H54 (cell line): ENCODE measurements at regions not wholly inside any gene's neighbourhood (a gene's known extent, or its start where the extent isn't known, plus 50 kb on each side); places are given as distances from the start of the nearest gene placed in this dataset.

Experiments
- DNase-seq: peaks from one replicate; pipeline ENCODE4 v3.0.0; 2011; ENCODE audit warnings: low spot score, mixed read lengths; ENCODE audit not compliant: insufficient read length
- FAIRE-seq: peaks from 3 replicates; lab custom pipeline; 2011; peaks lifted over from hg19 to GRCh38; lab: Jason Lieb, UNC
- POLR2A ChIP-seq: IDR thresholded peaks from 2 replicates; pipeline ENCODE4 v1.6.1; 2011; ENCODE audit warnings: low read depth, mild to moderate bottlenecking, low read length

DNA sequence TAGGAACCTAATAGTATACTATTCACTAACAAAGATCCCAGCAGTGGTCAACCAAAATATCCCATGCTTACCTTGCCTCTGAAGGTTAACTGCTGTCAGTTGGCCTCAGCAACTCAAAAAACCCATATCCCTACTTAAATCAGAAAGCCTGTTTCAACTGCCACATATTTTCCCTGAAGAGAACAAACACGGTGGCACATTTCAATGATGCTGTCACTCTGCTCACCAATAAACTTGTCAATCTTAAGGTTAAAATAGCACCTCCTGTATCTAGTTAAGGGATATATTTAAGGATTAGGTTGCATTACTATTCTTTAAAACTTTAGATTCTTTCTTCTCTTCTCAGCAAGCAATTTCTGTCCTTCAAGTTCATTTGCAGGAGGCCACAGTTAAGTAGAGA is 986.9 kb downstream of the CDH18 start:
- TF ChIP-seq POLR2A: no peak
- no peak for FAIRE-seq

DNA sequence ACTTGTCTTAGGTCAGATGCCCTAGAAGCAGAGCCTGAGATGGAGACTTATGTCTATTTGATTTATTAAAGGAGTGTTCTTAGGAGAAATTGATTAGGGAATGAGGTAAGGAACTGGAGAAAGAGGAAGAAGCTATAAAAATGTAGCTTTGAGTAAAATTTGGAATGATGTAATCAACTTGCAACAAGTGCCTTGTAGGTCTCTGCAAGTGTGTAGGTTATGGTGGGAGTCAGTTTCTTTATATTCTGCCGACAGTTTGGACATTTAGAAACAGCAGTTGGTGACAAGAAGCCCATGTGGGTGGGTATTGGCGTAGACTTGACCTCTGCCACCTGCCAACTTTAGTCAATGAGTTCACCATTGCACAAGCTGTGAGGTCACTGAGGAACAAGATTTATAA is 986.5 kb downstream of the CDH18 start:
- DNase-seq (no peak), FAIRE-seq (no peak)
- no peak for TF ChIP-seq POLR2A

More for the DNA sequence above, 986.9 kb downstream of the CDH18 start:
- no peak for DNase-seq

DNA sequence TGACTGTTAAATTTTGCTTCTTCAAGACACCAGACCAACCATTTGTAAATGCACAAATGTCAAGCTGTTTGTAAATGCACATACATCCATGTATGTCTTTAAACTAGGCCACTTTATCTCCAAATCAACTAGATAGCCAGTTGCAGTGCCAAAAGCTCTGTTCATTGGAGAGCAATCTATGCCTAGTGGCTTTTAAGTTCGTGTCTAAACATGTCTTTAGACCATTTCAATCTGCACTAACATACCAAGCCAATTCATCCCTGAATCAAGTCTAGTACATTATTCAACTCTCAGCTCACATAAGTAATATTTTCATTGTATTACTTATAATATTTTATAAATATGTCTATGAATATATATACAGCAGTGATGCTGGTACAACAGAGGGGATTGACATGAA is 985.9 kb downstream of the CDH18 start:
- no peak for TF ChIP-seq POLR2A
- FAIRE-seq (no peak), DNase-seq (no peak)

GRCh38 chr5:19018822-19019221 is 969.2 kb downstream of the CDH18 start:
- FAIRE-seq: no peak
- DNase-seq: no peak
- TF ChIP-seq POLR2A: no peak

DNA sequence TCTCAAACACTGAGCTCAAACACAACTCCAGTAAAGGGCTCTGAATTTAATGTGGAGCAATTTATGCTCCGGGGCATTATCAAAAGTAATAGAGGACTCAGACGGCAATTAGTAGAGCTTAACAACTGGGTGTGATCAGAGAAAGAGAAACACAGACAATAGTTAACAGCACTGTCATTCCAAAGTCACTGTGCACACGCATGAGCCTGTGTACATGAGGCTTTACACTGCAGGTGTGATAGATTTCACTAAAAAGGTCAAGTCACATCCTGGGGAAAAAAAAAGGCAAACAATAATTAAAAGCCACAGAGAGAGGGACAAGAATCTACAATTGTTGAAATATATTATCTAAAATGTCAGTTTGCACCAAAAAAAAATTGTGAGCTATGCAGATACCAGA is 956.5 kb downstream of the CDH18 start:
- no peak for TF ChIP-seq POLR2A
- DNase-seq: no peak
- no peak for FAIRE-seq

- DNase-seq (no peak), FAIRE-seq (no peak)
- no peak for TF ChIP-seq POLR2A
Observed at GRCh38 chr5:19035816-19036215, 952.2 kb downstream of the CDH18 start.

- no peak for DNase-seq
- peak; percentile 6 for FAIRE-seq
- TF ChIP-seq POLR2A: no peak
Observed at GRCh38 chr5:19042106-19042505, 945.9 kb downstream of the CDH18 start.

- DNase-seq (no peak), FAIRE-seq (peak; percentile 84)
- no peak for TF ChIP-seq POLR2A
Observed at GRCh38 chr5:19044311-19044710, 943.7 kb downstream of the CDH18 start.

DNA sequence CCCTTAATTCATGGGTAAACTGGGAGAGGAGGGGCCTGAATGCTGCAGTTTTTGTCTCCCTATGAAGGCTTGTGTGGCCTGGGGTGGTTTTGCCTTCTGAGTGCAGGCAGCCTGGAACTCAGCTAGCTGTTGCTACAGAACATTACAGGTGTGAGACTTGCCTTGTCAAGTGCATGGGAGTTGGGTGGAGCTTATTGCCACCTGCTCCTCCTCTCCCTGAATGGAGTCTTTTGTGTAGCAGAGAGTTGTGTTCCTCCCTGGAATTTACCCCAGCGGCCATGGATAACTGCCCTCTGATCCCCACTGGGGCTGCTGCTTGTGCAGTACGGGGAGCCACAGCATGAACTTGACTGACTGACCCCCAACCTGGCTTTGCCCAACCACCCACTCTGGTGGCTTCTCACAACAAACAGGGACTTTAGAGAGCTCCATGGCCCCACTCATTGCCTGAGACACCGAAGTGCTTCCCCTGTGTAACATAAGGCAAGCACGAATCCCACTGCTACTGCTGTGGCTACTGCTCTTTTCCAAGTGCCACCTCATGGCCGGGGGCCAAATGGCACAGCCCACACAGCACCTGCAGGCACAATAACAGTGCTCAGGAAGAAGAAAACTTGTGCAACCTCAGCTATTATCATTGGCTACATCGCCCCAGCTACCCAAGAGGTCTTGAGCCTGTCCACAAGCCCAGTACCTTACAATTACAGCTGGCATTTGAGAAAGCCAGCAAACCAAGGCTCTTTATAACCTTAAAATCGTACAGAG is 942.9 kb downstream of the CDH18 start:
- no peak for TF ChIP-seq POLR2A
- FAIRE-seq (no peak), DNase-seq (no peak)

DNA sequence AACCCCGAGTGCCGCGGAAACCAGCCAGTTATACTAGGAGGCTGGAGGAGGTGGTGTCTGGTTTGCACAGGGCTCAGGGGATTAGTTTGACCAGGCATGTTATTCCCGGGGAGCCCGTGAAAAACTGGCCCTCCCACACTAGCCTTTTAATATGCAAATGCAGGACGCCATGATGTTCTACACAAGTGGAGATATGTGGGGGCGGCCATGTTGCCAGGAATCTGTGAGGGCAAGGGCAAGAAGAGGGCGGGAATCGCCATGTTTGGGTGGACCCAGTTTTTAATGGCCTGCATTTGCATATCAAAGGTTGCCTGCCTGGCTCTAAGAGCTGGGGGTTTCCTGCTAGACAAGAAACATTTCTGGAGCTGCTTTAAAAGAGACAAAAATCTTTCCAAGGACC is 940.7 kb downstream of the CDH18 start:
- no peak for FAIRE-seq
- DNase-seq: no peak
- TF ChIP-seq POLR2A: no peak

DNA sequence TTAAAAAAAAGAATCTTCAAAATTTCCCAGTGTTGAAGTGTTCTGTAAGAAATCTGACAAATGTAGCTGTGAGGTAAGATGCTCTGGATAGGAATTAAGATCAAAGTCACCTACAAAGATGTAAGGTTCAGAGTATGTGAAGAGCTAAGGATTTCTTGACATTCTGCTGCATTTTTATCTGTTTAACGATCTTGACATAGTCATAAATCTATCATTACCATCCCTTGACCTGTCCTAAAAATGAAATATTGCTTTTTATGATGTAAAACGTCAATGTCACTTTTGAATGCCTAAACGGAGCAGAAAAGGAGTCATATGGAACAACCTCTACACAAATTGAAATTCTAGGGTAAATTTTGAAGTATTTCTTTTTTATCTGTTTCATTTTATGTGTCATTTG is 939.3 kb downstream of the CDH18 start:
- FAIRE-seq: no peak
- no peak for DNase-seq
- no peak for TF ChIP-seq POLR2A

GRCh38 chr5:19058216-19058615 is 929.8 kb downstream of the CDH18 start:
- TF ChIP-seq POLR2A: no peak
- FAIRE-seq (no peak), DNase-seq (no peak)

GRCh38 chr5:19064094-19064493 is 923.9 kb downstream of the CDH18 start:
- no peak for FAIRE-seq
- TF ChIP-seq POLR2A: no peak
- no peak for DNase-seq

- FAIRE-seq (no peak), DNase-seq (no peak)
- no peak for TF ChIP-seq POLR2A
Observed at GRCh38 chr5:19067741-19068140, 920.3 kb downstream of the CDH18 start.

- FAIRE-seq (peak; percentile 23), DNase-seq (no peak)
- TF ChIP-seq POLR2A: no peak
Observed at GRCh38 chr5:19098434-19098833, 889.6 kb downstream of the CDH18 start.
